ENCODE measurements at regions not wholly inside any gene's neighbourhood (a gene's known extent, or its start where the extent isn't known, plus 50 kb on each side); places are given as distances from the start of the nearest gene placed in this dataset.

GRCh38 chr3:147099076-147099475 is 307.3 kb downstream of the ZIC4 start:
- Histone ChIP-seq H3K27me3 (ENCODE audit: control insufficient read depth, insufficient read depth, low read length) (no peaks in the 10 kb centered on the region), H3K36me3 (ENCODE audit: control insufficient read depth, insufficient read depth, low read length) (no peaks in the 10 kb centered on the region), H3K4me2 (ENCODE audit: low read depth, low read length) (no peak overlapping the region), H3K4me3 (ENCODE audit: insufficient read depth, low read depth, low read length) (no peak overlapping the region), H3K27ac (ENCODE audit: insufficient read depth, low read length) (no peak overlapping the region), H4K5ac (ENCODE audit: low read depth, low read length) (no peak overlapping the region), H2AK5ac (ENCODE audit: low read depth, low read length) (no peak overlapping the region), H2AFZ (replicated peaks; ENCODE audit: low read length, poor library complexity) (no peak overlapping the region), H4K20me1 (ENCODE audit: insufficient read depth, low read length) (no peaks in the 10 kb centered on the region), H3K9me1 (ENCODE audit: insufficient read depth, low read length) (no peaks in the 10 kb centered on the region), H3K56ac (ENCODE audit: extremely low read depth, insufficient read depth, low read length) (no peak overlapping the region), H3K9me3 (ENCODE audit: control insufficient read depth, insufficient read depth, low read length) (no peaks in the 10 kb centered on the region), H3K23ac (ENCODE audit: low read depth, low read length) (no peak overlapping the region), H3K18ac (ENCODE audit: low read depth, low read length) (no peak overlapping the region), H4K8ac (ENCODE audit: low read depth in 2 of 2, low read length in 2 of 2) (no peak overlapping the region), H3K9ac (ENCODE audit: low read depth, low read length) (no peak overlapping the region), H3K79me1 (ENCODE audit: low read depth in 1 of 2, low read length in 2 of 2) (no peaks in the 10 kb centered on the region), H2BK20ac (ENCODE audit: low read depth, low read length) (no peak overlapping the region), H3K4me1 (ENCODE audit: control insufficient read depth, insufficient read depth, low read length) (no peaks in the 10 kb centered on the region), H2BK5ac (ENCODE audit: low read depth, low read length, poor library complexity, severe bottlenecking) (no peak overlapping the region), H3K4ac (ENCODE audit: low read depth, low read length) (no peak overlapping the region), H2BK120ac (ENCODE audit: low read depth, low read length) (no peak overlapping the region), H3K14ac (replicated peaks; ENCODE audit: low read depth, low read length) (no peak overlapping the region), H2BK15ac (ENCODE audit: low read depth, low read length) (no peak overlapping the region), H2AK9ac (replicated peaks; ENCODE audit: low read depth, low read length, poor library complexity) (no peak overlapping the region), H4K91ac (ENCODE audit: insufficient read depth, low read depth, low read length) (no peak overlapping the region)
- in situ Hi-C loops (cut with MboI; ENCODE audit: low sequenced_read_pairs) = no loop called here
- intact Hi-C loops (cut with micrococcal nuclease) = no loop called here
- ATAC-seq (ENCODE audit: low read depth) = no peak
- dilution Hi-C loops (cut with HindIII; ENCODE audit: low sequenced_read_pairs, unreplicated experiment) = no loop called here
- BruUV-seq (replicated peaks) = no TSS peak
- ChIA-PET POLR2A (ENCODE audit: unreplicated experiment) (no interaction called here), CTCF (interaction anchor here (0.6 kb wide), 1 partner anchor 1232 kb away, joined by 3 read pairs; no protein-coding TSS in a partner anchor)
- no CpG with 5 or more reads among the region's 3 CpGs for WGBS, 2 experiments (ENCODE audit: extremely low coverage in 2 of 2, insufficient read length in 1 of 2)
- DNase-seq = no peak
- TF ChIP-seq MAZ (IDR thresholded peaks at IDR 0.05; ENCODE audit: borderline replicate concordance, low read depth, low read length) (no peak), CTCF (conservative IDR thresholded peaks at IDR 0.05; ENCODE audit: low read depth, low read length) (no peak), USF2 (IDR thresholded peaks at IDR 0.05; ENCODE audit: low read depth, low read length) (no peak), SMC3 (IDR thresholded peaks at IDR 0.05; ENCODE audit: low read depth, low read length) (no peak), BHLHE40 (IDR thresholded peaks at IDR 0.05; ENCODE audit: low read depth, low read length) (no peak), MXI1 (IDR thresholded peaks at IDR 0.05; ENCODE audit: borderline replicate concordance, low read depth, low read length) (no peak), NFE2L2 (IDR thresholded peaks at IDR 0.05; ENCODE audit: low read depth, low read length) (no peak), CHD1 (IDR thresholded peaks at IDR 0.05; ENCODE audit: low read depth, low read length) (no peak)
